HL-60 (cell line): ENCODE measurements at regions not wholly inside any gene's neighbourhood (a gene's known extent, or its start where the extent isn't known, plus 50 kb on each side); places are given as distances from the start of the nearest gene placed in this dataset.

Experiments
- DNase-seq, 2 experiments: peaks; one replicate each; pipeline ENCODE4 v3.0.0-alpha.2; 2010 to 2020; ENCODE audit warnings: low read depth in 1 of 2, low spot score in 1 of 2
- H3K27ac ChIP-seq: fragments of 250-450 bp; sonication (Bioruptor Pico); replicated peaks from 2 replicates; pipeline ENCODE4 v1.5.1; 2020; ENCODE audit warnings: mild to moderate bottlenecking, moderate library complexity
- H3K27me3 ChIP-seq: fragments of 250-450 bp; sonication (Bioruptor Pico); 2 replicates; pipeline ENCODE4 v1.5.1; 2021; ENCODE audit warnings: mild to moderate bottlenecking, moderate library complexity; ENCODE audit not compliant: insufficient read depth, poor library complexity, severe bottlenecking
- H3K4me3 ChIP-seq: replicated peaks from 2 replicates; pipeline ENCODE4 v1.5.1; 2011; ENCODE audit warnings: mild to moderate bottlenecking, control low read depth, low read length; ENCODE audit not compliant: insufficient read depth
- CTCF ChIP-seq: IDR thresholded peaks from one replicate; pipeline ENCODE4 v1.5.1; 2011; ENCODE audit warnings: low read length, control low read depth, inconsistent platforms; ENCODE audit not compliant: insufficient read depth
- GABPA ChIP-seq: IDR thresholded peaks from 2 replicates; pipeline ENCODE4 v1.6.1; 2012; ENCODE audit warnings: low read depth
- POLR2AphosphoS5 ChIP-seq: IDR thresholded peaks from 2 replicates; pipeline ENCODE4 v1.6.1; 2012; ENCODE audit warnings: low read depth
- SPI1 ChIP-seq: IDR thresholded peaks from 2 replicates; pipeline ENCODE4 v1.6.1; 2012; ENCODE audit warnings: low read depth, mild to moderate bottlenecking, borderline replicate concordance
- TF ChIP-seq, protein P1 (sequence below): IDR thresholded peaks from 2 replicates; pipeline ENCODE4 v1.6.1; 2012; ENCODE audit warnings: low read depth; ENCODE audit not compliant: insufficient replicate concordance

- TF ChIP-seq SPI1 (no peak), POLR2AphosphoS5 (no peak), CTCF (no peak), GABPA (no peak)
- TF ChIP-seq, protein P1, sequence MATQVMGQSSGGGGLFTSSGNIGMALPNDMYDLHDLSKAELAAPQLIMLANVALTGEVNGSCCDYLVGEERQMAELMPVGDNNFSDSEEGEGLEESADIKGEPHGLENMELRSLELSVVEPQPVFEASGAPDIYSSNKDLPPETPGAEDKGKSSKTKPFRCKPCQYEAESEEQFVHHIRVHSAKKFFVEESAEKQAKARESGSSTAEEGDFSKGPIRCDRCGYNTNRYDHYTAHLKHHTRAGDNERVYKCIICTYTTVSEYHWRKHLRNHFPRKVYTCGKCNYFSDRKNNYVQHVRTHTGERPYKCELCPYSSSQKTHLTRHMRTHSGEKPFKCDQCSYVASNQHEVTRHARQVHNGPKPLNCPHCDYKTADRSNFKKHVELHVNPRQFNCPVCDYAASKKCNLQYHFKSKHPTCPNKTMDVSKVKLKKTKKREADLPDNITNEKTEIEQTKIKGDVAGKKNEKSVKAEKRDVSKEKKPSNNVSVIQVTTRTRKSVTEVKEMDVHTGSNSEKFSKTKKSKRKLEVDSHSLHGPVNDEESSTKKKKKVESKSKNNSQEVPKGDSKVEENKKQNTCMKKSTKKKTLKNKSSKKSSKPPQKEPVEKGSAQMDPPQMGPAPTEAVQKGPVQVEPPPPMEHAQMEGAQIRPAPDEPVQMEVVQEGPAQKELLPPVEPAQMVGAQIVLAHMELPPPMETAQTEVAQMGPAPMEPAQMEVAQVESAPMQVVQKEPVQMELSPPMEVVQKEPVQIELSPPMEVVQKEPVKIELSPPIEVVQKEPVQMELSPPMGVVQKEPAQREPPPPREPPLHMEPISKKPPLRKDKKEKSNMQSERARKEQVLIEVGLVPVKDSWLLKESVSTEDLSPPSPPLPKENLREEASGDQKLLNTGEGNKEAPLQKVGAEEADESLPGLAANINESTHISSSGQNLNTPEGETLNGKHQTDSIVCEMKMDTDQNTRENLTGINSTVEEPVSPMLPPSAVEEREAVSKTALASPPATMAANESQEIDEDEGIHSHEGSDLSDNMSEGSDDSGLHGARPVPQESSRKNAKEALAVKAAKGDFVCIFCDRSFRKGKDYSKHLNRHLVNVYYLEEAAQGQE: no peak
- DNase-seq: no peak
- Histone ChIP-seq H3K4me3 (no peak overlapping the region), H3K27ac (no peak overlapping the region), H3K27me3 (no peaks in the 10 kb centered on the region)
Measured at GRCh38 chr4:160020804-160021203, 917.9 kb downstream of the RAPGEF2 start.

DNA sequence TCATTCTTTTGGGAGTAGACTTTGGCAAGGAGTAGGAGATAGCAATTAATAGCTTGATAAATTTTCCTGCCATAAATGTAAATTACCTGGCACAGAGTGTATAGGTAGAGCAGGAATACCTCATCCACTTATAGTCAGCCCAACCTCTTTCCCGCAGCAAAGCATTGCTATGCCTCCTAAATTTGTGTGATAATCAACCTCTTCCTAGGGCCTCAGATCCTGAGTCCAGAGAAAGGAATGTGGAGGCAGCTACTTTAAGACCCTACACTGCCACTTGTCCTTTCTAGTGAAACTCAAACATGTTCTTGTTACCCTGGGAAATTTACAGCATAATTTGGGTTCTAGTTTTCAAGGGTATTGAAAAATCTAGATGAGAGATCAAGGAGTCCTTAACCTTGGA lies 919.0 kb downstream of the RAPGEF2 start:
- Histone ChIP-seq H3K27me3 (no peaks in the 10 kb centered on the region), H3K27ac (no peak overlapping the region), H3K4me3 (no peak overlapping the region)
- TF ChIP-seq CTCF (no peak), POLR2AphosphoS5 (no peak), SPI1 (no peak), GABPA (no peak)
- TF ChIP-seq, protein P1: no peak
- no peak for DNase-seq

DNA sequence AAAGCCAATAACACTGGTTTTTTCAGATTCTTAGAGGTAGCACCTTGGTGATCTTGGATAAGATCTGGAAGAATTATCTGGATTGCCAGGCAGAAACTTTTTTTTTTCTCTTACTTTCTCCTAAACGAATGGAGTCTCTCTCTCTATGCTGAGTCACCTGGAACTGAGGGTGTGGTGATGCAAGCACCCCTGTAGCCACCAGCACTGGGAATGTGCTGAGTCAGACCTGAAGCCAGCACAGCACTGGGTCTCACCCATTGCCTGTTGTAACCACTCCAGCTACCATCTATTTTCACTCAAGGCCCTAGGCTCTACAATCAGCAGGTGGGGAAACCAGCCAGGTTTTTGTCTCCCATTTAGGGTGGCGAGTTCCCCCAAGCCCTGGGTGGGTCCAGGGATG lies 923.8 kb downstream of the RAPGEF2 start:
- H3K27ac ChIP-seq: no peak overlapping the region
- TF ChIP-seq GABPA (no peak), POLR2AphosphoS5 (no peak), SPI1 (no peak), CTCF (no peak)
- TF ChIP-seq, protein P1: no peak
- no peak overlapping the region for H3K4me3 ChIP-seq
- DNase-seq: no peak
- H3K27me3 ChIP-seq: no peaks in the 10 kb centered on the region
